ENCODE measurements at regions not wholly inside any gene's neighbourhood (a gene's known extent, or its start where the extent isn't known, plus 50 kb on each side); places are given as distances from the start of the nearest gene placed in this dataset.

DNA sequence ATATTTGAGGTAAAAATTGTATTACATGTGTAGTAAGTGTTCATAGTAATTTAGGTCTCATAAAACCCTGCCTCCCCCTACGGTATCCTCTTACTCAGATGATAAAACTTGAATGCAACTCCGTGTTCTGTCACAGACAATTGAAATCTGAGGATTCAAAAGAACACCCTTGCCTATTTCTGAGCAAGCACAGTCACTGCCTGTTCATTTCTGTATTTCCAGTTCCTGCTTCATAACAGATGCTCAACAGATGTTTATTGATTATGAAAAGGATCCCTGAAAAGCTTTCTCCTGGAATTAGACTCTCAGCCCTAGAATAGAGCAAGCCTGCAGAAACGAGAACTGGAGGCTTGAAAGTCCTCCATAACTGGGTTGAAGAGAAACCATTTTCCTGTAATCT, 144.1 kb upstream of the SPEF2 start:
- TF ChIP-seq, protein P1, sequence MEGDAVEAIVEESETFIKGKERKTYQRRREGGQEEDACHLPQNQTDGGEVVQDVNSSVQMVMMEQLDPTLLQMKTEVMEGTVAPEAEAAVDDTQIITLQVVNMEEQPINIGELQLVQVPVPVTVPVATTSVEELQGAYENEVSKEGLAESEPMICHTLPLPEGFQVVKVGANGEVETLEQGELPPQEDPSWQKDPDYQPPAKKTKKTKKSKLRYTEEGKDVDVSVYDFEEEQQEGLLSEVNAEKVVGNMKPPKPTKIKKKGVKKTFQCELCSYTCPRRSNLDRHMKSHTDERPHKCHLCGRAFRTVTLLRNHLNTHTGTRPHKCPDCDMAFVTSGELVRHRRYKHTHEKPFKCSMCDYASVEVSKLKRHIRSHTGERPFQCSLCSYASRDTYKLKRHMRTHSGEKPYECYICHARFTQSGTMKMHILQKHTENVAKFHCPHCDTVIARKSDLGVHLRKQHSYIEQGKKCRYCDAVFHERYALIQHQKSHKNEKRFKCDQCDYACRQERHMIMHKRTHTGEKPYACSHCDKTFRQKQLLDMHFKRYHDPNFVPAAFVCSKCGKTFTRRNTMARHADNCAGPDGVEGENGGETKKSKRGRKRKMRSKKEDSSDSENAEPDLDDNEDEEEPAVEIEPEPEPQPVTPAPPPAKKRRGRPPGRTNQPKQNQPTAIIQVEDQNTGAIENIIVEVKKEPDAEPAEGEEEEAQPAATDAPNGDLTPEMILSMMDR (IDR thresholded peaks at IDR 0.05; ENCODE audit: low read depth, low read length, missing control alignments) = no peak
- no peak overlapping the region for H3K4me3 ChIP-seq (ENCODE audit: low read depth, low read length)
- DNase-seq (ENCODE audit: low read depth) = no peak

GRCh38 chr5:35470866-35471265, 146.8 kb upstream of the SPEF2 start:
- H3K4me3 ChIP-seq (ENCODE audit: low read depth, low read length) = no peak overlapping the region
- TF ChIP-seq, protein P1 (IDR thresholded peaks at IDR 0.05; ENCODE audit: low read depth, low read length, missing control alignments) = no peak
- DNase-seq (ENCODE audit: low read depth) = no peak

GRCh38 chr5:35468811-35469210, 148.9 kb upstream of the SPEF2 start:
- no peak overlapping the region for H3K4me3 ChIP-seq (ENCODE audit: low read depth, low read length)
- DNase-seq (ENCODE audit: low read depth) = no peak
- TF ChIP-seq, protein P1 (IDR thresholded peaks at IDR 0.05; ENCODE audit: low read depth, low read length, missing control alignments) = no peak

- no peak overlapping the region for H3K4me3 ChIP-seq (ENCODE audit: low read depth, low read length)
- no peak for DNase-seq (ENCODE audit: low read depth)
- TF ChIP-seq, protein P1 (IDR thresholded peaks at IDR 0.05; ENCODE audit: low read depth, low read length, missing control alignments) = no peak
Measured at GRCh38 chr5:35466746-35467145, 150.9 kb upstream of the SPEF2 start.

DNA sequence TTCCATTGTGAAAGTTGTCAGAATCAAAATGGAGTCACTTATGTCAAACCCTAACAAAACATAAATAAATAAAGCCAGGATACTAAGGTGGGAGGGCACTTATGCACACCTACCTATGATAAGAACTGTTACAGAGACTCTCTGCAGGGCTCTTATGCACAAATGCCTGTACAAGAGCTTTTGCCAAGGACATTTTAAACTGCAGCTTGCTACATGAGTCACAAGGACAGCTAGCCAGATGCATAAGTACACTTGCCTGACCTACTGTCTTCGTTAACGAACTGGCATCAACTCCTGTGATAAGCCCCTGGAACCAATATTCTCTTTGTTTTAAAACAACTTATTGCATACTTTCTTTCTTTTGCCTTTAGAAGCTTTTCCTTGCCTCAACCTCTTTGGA, 152.9 kb upstream of the SPEF2 start:
- no peak overlapping the region for H3K4me3 ChIP-seq (ENCODE audit: low read depth, low read length)
- TF ChIP-seq, protein P1 (IDR thresholded peaks at IDR 0.05; ENCODE audit: low read depth, low read length, missing control alignments) = no peak
- no peak for DNase-seq (ENCODE audit: low read depth)

- DNase-seq (ENCODE audit: low read depth) = no peak
- H3K4me3 ChIP-seq (ENCODE audit: low read depth, low read length) = no peak overlapping the region
- TF ChIP-seq, protein P1 (IDR thresholded peaks at IDR 0.05; ENCODE audit: low read depth, low read length, missing control alignments) = no peak
Measured at GRCh38 chr5:35461530-35461929, 156.1 kb upstream of the SPEF2 start.

DNA sequence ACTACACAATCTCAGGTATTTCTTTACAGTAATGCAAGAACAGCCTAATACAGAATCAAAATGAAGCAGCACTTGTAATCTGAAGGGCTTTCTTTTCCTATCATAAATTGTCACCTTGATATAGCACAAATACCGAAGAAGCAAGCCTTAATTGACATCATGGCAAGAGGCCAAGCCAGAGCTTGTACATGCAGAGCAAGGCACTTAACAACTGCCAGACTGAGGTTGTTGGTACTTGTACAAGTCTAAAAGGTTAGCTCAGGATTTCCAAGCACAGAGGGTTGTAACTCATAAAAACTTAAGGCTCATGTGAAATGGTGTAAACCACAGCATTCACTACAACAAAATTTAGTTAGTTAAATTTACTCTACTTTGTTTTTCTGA, 158.8 kb upstream of the SPEF2 start:
- TF ChIP-seq, protein P1 (IDR thresholded peaks at IDR 0.05; ENCODE audit: low read depth, low read length, missing control alignments) = no peak
- no peak overlapping the region for H3K4me3 ChIP-seq (ENCODE audit: low read depth, low read length)
- no peak for DNase-seq (ENCODE audit: low read depth)

All from GM12864 (cell line).